ENCODE measurements at regions not wholly inside any gene's neighbourhood (a gene's known extent, or its start where the extent isn't known, plus 50 kb on each side); places are given as distances from the start of the nearest gene placed in this dataset.
"Not testable (repeated sequence)": the region's sequence is repeated elsewhere in the genome, so short reads cannot be mapped to it uniquely, and the experiment has no call there.

DNA sequence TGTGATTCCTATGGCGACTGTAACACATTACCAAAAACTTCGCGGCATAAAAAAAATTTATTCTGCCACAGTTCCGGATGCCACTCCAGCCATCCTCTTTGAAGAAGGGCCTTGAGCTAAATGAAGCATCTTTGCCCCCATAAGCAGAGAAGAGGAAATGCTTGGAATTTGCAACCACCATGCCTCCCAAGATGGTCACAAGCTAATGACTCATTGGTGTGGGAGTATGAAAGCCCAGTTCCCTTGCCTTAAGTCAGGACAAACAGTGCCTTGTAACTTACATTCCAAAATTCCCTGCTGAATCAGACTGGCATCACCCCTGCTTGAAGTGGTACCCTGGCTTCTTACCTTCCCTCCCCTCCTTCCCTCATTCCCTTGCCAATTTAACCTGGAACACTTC lies 1077.4 kb downstream of the EPHA3 start:
- TF ChIP-seq OSR1 (CRISPR knock-in tag; IDR thresholded peaks at IDR 0.05) = no peak
- no peak for TF ChIP-seq BACH2 (CRISPR knock-in tag; IDR thresholded peaks at IDR 0.05; ENCODE audit: borderline replicate concordance)
- no peak for TF ChIP-seq ESRRG (CRISPR knock-in tag; IDR thresholded peaks at IDR 0.05)
- TF ChIP-seq TOX (CRISPR knock-in tag; IDR thresholded peaks at IDR 0.05; ENCODE audit: borderline replicate concordance) = no peak
- no peak for TF ChIP-seq TCF4 (CRISPR knock-in tag; IDR thresholded peaks at IDR 0.05; ENCODE audit: borderline replicate concordance)
- no peak for TF ChIP-seq RARB (CRISPR knock-in tag; IDR thresholded peaks at IDR 0.05)
- TF ChIP-seq ZNF70 (CRISPR knock-in tag; IDR thresholded peaks at IDR 0.05) = no peak
- TF ChIP-seq ZC3H10 (CRISPR knock-in tag; IDR thresholded peaks at IDR 0.05) = no peak
- TF ChIP-seq, protein P1, sequence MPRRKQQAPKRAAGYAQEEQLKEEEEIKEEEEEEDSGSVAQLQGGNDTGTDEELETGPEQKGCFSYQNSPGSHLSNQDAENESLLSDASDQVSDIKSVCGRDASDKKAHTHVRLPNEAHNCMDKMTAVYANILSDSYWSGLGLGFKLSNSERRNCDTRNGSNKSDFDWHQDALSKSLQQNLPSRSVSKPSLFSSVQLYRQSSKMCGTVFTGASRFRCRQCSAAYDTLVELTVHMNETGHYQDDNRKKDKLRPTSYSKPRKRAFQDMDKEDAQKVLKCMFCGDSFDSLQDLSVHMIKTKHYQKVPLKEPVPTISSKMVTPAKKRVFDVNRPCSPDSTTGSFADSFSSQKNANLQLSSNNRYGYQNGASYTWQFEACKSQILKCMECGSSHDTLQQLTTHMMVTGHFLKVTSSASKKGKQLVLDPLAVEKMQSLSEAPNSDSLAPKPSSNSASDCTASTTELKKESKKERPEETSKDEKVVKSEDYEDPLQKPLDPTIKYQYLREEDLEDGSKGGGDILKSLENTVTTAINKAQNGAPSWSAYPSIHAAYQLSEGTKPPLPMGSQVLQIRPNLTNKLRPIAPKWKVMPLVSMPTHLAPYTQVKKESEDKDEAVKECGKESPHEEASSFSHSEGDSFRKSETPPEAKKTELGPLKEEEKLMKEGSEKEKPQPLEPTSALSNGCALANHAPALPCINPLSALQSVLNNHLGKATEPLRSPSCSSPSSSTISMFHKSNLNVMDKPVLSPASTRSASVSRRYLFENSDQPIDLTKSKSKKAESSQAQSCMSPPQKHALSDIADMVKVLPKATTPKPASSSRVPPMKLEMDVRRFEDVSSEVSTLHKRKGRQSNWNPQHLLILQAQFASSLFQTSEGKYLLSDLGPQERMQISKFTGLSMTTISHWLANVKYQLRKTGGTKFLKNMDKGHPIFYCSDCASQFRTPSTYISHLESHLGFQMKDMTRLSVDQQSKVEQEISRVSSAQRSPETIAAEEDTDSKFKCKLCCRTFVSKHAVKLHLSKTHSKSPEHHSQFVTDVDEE (CRISPR knock-in tag; IDR thresholded peaks at IDR 0.05) = no peak
- TF ChIP-seq GLIS3 (CRISPR knock-in tag; IDR thresholded peaks at IDR 0.05) = no peak
- ATAC-seq = peak; percentile 53

DNA sequence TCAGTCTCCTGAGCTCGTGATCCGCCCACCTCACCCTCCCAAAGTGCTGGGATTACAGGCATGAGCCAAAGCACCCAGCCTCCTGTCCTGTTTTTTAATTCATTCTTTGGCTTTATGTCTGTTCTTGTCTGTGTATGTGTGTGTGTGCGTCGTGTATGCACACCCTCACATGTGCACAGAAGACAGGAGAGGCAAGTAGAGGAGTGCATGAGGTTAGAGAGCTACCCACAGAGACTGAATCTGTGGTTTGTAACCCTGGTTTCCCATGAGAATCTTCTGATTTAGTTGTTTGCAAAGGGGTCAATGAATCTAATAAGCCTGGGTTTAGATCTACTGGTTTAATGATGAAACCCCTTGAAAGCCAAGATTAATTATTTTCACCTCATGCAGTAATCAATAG lies 1090.0 kb downstream of the EPHA3 start:
- ATAC-seq = not testable (repeated sequence)

DNA sequence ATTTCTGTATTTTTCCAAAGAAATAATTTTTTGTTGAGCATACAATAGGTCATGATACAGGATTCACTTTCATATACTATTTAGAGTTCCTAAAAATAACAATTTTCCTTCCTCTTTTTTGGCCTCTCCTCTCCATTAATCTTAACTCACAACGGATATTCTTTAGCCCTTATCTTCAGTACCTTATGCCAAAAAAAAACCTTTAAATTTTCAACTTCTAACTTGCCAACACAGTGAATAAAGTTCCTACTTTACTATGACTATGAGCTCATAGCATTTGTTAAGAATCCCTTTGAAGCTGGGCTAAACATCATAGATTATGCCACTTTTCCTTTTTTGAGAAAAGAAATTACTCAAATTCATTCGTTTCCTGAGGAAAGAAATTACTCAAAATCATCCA lies 1095.5 kb downstream of the EPHA3 start:
- ATAC-seq = not testable (repeated sequence)

DNA sequence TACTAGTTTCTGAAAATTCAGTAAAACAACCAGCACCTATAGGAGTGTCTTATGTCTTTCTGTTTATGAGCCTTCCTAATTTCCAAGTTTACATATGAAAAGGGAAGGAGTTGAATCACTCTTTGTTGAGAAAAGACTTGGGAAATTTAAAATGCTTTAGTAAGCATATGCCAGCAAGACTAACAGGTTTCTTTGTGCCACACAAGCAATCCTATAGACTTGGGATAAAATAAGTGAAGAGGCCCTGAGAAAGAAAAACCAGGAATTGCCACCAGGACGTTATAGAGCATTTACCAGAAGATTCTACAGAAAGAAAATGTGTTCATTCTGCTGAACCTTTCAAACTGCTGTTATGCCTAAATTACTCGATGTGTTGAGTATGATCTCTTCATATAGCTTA lies 1099.1 kb downstream of the EPHA3 start:
- not testable (repeated sequence) for ATAC-seq

DNA sequence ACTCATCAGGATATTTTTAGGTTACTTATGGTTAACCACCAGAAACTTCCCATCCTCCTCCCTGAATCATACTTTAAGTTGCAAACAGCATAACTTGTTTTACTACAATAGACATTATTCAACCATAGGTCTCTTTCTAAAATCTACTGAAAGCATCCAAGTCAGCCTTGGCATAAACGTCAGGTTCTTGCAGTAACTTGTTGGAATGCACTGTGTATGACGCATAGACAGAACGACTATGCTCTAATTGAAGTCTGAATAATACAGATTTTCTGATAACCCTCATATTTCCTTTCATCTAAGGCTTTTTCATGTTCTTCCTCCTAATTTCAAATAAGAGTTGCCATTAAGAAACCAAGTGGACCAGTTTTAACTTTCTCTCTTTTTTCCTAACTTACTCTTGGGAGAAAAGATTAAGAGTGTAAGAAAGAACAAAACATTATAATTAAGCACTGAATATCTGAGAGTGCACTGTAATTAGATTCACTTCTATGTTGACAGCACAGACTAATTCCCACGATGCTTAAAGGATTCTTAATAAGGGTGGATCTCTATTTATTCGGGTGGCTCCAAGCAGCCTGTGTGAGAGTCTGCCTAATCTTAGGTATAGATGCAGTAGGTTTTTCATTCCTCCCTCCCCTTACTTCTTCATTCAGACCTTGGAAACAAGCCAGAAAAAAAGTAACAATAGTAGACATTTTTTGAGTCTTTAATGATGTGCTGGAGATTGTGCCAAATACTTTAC lies 1100.1 kb downstream of the EPHA3 start:
- ATAC-seq = peak; percentile 46; the same call in 1 of the 3 replicates
- TF ChIP-seq ZC3H10 (CRISPR knock-in tag; IDR thresholded peaks at IDR 0.05) (peak; percentile 57; the same call in 1 of the 2 replicates), TOX (CRISPR knock-in tag; IDR thresholded peaks at IDR 0.05; ENCODE audit: borderline replicate concordance) (peak; percentile 41; the same call in 1 of the 2 replicates)

DNA sequence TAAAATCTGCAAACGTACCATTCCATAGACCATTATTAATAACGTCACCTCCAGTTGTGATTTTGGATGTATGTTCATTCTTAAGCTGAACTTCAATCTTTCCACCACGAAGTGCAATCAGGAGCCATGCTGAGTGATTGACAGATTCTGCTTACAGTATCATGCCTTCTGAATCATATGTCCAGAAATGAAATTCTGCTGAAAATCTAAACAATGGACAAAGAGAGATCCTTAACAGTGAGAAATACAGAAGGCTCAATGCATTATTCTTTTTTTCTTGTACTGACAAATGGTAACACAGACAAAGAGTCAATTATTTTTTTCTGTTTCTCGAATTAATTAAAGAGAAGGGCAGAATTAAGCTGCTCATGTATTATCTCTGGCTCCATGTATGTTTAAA lies 1114.5 kb downstream of the EPHA3 start:
- TF ChIP-seq ZFP3 (CRISPR knock-in tag; IDR thresholded peaks at IDR 0.05) (no peak), SNAI2 (CRISPR knock-in tag; IDR thresholded peaks at IDR 0.05) (no peak), ARNTL (CRISPR knock-in tag; IDR thresholded peaks at IDR 0.05; ENCODE audit: borderline replicate concordance, low read depth) (no peak), ZFP30 (CRISPR knock-in tag; IDR thresholded peaks at IDR 0.05) (no peak), PPARA (CRISPR knock-in tag; IDR thresholded peaks at IDR 0.05; ENCODE audit: borderline replicate concordance) (no peak), ESRRG (CRISPR knock-in tag; IDR thresholded peaks at IDR 0.05) (no peak), ZC3H10 (CRISPR knock-in tag; IDR thresholded peaks at IDR 0.05) (no peak), CSDC2 (CRISPR knock-in tag; IDR thresholded peaks at IDR 0.05) (no peak), OSR1 (CRISPR knock-in tag; IDR thresholded peaks at IDR 0.05) (no peak), TOX (CRISPR knock-in tag; IDR thresholded peaks at IDR 0.05; ENCODE audit: borderline replicate concordance) (no peak), ISL1 (CRISPR knock-in tag; IDR thresholded peaks at IDR 0.05) (no peak), BACH2 (CRISPR knock-in tag; IDR thresholded peaks at IDR 0.05; ENCODE audit: borderline replicate concordance) (no peak), TCF4 (CRISPR knock-in tag; IDR thresholded peaks at IDR 0.05; ENCODE audit: borderline replicate concordance) (no peak), GLIS3 (CRISPR knock-in tag; IDR thresholded peaks at IDR 0.05) (no peak)
- TF ChIP-seq, protein P2, sequence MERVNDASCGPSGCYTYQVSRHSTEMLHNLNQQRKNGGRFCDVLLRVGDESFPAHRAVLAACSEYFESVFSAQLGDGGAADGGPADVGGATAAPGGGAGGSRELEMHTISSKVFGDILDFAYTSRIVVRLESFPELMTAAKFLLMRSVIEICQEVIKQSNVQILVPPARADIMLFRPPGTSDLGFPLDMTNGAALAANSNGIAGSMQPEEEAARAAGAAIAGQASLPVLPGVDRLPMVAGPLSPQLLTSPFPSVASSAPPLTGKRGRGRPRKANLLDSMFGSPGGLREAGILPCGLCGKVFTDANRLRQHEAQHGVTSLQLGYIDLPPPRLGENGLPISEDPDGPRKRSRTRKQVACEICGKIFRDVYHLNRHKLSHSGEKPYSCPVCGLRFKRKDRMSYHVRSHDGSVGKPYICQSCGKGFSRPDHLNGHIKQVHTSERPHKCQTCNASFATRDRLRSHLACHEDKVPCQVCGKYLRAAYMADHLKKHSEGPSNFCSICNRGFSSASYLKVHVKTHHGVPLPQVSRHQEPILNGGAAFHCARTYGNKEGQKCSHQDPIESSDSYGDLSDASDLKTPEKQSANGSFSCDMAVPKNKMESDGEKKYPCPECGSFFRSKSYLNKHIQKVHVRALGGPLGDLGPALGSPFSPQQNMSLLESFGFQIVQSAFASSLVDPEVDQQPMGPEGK (CRISPR knock-in tag; IDR thresholded peaks at IDR 0.05; ENCODE audit: borderline replicate concordance) = no peak
- TF ChIP-seq, protein P3, sequence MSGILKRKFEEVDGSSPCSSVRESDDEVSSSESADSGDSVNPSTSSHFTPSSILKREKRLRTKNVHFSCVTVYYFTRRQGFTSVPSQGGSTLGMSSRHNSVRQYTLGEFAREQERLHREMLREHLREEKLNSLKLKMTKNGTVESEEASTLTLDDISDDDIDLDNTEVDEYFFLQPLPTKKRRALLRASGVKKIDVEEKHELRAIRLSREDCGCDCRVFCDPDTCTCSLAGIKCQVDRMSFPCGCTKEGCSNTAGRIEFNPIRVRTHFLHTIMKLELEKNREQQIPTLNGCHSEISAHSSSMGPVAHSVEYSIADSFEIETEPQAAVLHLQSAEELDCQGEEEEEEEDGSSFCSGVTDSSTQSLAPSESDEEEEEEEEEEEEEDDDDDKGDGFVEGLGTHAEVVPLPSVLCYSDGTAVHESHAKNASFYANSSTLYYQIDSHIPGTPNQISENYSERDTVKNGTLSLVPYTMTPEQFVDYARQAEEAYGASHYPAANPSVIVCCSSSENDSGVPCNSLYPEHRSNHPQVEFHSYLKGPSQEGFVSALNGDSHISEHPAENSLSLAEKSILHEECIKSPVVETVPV (CRISPR knock-in tag; IDR thresholded peaks at IDR 0.05) = no peak
- TF ChIP-seq, protein P4, sequence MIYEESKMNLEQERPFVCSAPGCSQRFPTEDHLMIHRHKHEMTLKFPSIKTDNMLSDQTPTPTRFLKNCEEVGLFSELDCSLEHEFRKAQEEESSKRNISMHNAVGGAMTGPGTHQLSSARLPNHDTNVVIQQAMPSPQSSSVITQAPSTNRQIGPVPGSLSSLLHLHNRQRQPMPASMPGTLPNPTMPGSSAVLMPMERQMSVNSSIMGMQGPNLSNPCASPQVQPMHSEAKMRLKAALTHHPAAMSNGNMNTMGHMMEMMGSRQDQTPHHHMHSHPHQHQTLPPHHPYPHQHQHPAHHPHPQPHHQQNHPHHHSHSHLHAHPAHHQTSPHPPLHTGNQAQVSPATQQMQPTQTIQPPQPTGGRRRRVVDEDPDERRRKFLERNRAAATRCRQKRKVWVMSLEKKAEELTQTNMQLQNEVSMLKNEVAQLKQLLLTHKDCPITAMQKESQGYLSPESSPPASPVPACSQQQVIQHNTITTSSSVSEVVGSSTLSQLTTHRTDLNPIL (CRISPR knock-in tag; IDR thresholded peaks at IDR 0.05; ENCODE audit: low read depth) = no peak
- ATAC-seq = no peak

Data from SK-N-SH treated with all-trans-retinoic acid at 6 μM for 48 hours (cell line).